Activated T-cell treated with anti-CD3 and anti-CD28 coated beads, Interleukin-2, amount 50 U/mL, for 24 hours (primary cell): ENCODE measurements at regions not wholly inside any gene's neighbourhood (a gene's known extent, or its start where the extent isn't known, plus 50 kb on each side); places are given as distances from the start of the nearest gene placed in this dataset.
"Not testable (repeated sequence)": the region's sequence is repeated elsewhere in the genome, so short reads cannot be mapped to it uniquely, and the experiment has no call there.

Experiments
- DNase-seq: peaks from one replicate; pipeline ENCODE4 v3.0.0-alpha.2; 2020
- H3K27ac Mint-ChIP-seq: 2 replicates; pipeline ENCODE4 v1.8.0; 2020; ENCODE audit warnings: mild to moderate bottlenecking, mixed read lengths
- H3K27me3 Mint-ChIP-seq: 2 replicates; pipeline ENCODE4 v1.8.0; 2020; ENCODE audit warnings: mixed read lengths
- H3K36me3 Mint-ChIP-seq: 2 replicates; pipeline ENCODE4 v1.8.0; 2020; ENCODE audit warnings: low read depth, mixed read lengths
- H3K4me1 Mint-ChIP-seq: 2 replicates; pipeline ENCODE4 v1.8.0; 2020; ENCODE audit warnings: low read depth, mixed read lengths
- H3K4me3 Mint-ChIP-seq: 2 replicates; pipeline ENCODE4 v1.8.0; 2020; ENCODE audit warnings: mild to moderate bottlenecking, moderate library complexity, mixed read lengths
- H3K9me3 Mint-ChIP-seq: 2 replicates; pipeline ENCODE4 v1.8.0; 2020; ENCODE audit warnings: mixed read lengths

DNA sequence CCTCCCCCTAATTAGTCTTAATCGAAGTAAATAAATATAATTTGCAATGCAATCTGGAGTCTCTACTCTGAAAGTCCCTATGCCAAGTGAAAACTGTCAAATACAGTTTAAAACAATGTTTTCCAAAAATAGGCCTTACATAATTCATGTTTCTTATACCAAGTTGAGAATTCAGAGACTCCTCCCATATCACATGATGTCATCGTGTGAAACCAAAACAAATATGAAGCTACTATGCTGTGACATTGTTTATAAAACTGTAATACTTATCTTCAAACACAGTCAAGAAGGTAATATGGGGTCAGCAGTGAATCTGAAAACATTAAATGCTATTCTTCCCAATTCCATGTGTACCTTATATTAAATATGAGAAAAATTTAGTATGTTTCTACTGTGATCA, 940.2 kb upstream of the FANCL start:
- no peak for DNase-seq
- no peaks in the 10 kb centered on the region for H3K27me3 Mint-ChIP-seq
- H3K9me3 Mint-ChIP-seq: no peaks in the 10 kb centered on the region
- no peaks in the 10 kb centered on the region for H3K36me3 Mint-ChIP-seq
- H3K4me3 Mint-ChIP-seq: no peak overlapping the region
- no peaks in the 10 kb centered on the region for H3K4me1 Mint-ChIP-seq
- no peak overlapping the region for H3K27ac Mint-ChIP-seq

DNA sequence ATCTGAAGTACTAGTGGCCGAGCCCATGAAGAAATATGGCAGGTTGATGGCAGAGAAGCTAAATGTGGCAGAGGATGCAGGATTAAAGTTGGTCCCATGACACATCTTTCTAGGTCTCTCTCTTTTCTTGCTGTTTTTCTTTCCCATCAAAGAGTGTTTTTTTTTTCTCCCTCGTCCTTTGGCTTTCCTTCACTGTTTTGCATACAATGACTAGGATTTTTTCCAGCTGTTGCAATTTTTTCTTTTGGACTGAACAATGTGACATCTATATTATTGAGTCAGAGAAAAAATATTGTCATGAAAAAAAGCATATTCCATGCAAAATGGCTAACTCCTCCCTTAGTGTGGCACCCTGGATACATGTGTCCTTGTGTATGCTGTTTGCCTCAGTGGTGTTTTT, 939.5 kb upstream of the FANCL start:
- no peak overlapping the region for H3K27ac Mint-ChIP-seq
- no peaks in the 10 kb centered on the region for H3K27me3 Mint-ChIP-seq
- H3K4me3 Mint-ChIP-seq: no peak overlapping the region
- no peaks in the 10 kb centered on the region for H3K9me3 Mint-ChIP-seq
- DNase-seq: no peak
- H3K4me1 Mint-ChIP-seq: no peaks in the 10 kb centered on the region
- H3K36me3 Mint-ChIP-seq: no peaks in the 10 kb centered on the region

DNA sequence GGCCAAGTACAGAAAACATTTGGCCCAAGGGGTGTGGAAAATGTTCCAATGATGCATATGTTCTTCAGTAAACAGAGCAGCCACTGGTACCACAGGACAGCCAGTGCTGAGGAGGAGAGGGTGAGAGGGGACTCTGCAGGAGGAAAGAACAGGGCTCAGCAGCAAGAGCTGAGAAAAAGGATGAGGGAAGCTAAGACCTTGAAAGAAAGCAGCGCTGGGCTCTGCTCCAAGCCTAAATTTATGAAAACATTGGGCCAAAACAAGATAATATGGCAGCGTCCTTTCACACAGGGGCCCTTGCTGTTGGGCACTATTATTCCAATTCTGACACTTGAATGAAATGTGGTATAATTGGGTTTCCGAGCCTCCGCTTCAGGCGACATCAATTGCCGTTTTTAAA, 939.0 kb upstream of the FANCL start:
- Mint-ChIP-seq H3K27ac (no peak overlapping the region), H3K9me3 (no peaks in the 10 kb centered on the region), H3K36me3 (no peaks in the 10 kb centered on the region), H3K4me1 (no peaks in the 10 kb centered on the region), H3K27me3 (no peaks in the 10 kb centered on the region), H3K4me3 (no peak overlapping the region)
- DNase-seq: no peak

DNA sequence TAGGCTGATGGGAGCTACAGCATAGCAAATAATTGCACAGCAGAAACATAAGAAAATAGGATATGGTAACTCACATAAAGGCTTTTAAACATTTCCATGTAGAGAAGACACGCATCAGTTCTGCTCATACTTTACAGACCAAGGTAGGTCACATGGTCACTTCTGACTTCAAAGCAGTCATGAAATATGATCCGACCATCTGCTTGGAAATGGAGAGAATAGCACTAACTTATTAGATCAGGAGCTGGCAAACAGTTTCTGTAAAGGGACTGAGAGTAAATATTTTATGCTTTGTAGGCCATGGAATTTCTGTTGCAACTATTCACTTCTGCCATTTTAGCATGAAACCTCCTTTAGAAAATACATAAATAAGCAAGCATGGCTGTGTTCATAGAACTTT, 936.6 kb upstream of the FANCL start:
- Mint-ChIP-seq H3K4me3 (no peak overlapping the region), H3K9me3 (no peaks in the 10 kb centered on the region), H3K4me1 (no peaks in the 10 kb centered on the region), H3K27me3 (no peaks in the 10 kb centered on the region), H3K36me3 (no peaks in the 10 kb centered on the region), H3K27ac (no peak overlapping the region)
- DNase-seq: no peak

DNA sequence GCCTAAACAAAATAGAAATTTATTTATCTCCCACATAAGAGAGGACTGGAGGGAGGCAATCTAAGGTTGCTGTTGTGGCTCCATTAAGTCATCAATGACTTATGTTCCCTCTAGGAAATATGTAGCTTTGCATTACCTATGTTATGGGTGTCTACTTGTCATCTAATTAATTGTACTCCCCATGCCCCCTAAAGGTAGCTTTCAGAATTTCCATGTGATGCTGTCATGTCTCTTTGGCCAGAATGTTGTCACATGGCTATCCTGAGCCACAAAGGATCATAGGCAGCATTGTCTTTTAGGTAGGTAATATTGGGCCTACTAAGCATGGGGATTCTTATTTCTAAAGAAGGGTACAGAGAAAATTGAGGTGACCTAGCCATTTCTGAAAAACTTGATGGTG, 935.6 kb upstream of the FANCL start:
- no peaks in the 10 kb centered on the region for H3K4me1 Mint-ChIP-seq

DNA sequence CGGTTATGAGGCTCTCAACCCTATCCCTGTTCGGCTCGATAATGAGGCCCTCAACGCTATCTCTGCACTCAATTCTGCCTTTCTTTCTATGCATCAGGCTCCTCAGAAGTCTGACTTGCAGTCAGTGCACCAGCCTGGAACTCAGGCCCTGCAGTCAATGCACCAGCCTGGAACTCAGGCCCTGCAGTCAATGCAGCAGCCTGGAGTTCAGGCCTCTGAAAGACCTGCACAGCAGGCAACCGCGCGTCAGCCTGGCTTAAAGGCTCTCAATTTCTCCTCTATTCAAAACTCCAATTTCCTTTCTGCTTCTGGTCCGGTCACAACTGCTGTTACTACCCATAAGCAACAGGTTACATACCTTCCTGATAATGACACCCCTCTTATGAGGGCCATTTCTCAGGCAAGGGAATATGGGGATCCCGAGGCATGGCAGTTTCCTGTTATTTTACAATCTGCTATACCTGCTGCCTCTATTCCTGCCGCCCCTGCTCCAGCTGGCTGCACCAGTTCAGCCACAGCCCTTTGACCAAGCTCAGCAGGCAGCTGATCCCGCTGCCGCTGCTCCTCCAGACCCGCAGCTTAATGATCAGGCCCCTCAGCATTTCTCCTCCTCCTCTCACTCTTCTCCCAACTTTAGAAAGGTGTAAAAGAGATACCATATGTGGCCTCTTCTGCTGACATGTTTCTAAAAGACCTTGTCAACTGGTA, 933.6 kb upstream of the FANCL start:
- no peaks in the 10 kb centered on the region for H3K4me1 Mint-ChIP-seq
- H3K4me3 Mint-ChIP-seq: no peak overlapping the region
- no peaks in the 10 kb centered on the region for H3K27me3 Mint-ChIP-seq
- H3K36me3 Mint-ChIP-seq: no peaks in the 10 kb centered on the region
- DNase-seq: no peak
- no peak overlapping the region for H3K27ac Mint-ChIP-seq
- H3K9me3 Mint-ChIP-seq: no peaks in the 10 kb centered on the region

More for the DNA sequence above, 935.6 kb upstream of the FANCL start:
- Mint-ChIP-seq H3K4me3 (no peak overlapping the region), H3K27me3 (no peaks in the 10 kb centered on the region), H3K27ac (no peak overlapping the region), H3K36me3 (no peaks in the 10 kb centered on the region), H3K9me3 (no peaks in the 10 kb centered on the region)
- no peak for DNase-seq

DNA sequence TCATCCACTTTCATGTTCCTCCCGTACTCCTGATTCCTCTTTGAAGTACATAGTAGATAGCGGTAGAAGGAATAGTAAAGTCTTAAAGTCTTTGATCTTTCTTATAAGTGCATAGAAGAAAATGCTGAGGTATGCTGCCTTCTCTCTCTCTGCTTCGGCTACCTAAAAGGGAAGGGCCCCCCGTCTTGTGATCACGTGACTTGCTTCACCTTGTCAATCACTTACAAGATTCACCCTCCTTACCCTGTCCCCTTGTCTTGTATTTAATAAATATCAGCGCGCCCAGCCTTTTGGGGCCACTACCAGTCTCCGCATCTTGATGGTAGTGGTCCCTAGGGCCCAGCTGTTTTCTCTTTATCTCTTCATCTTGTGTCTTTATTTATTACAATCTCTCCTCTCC, 932.2 kb upstream of the FANCL start:
- DNase-seq: no peak
- H3K9me3 Mint-ChIP-seq: no peaks in the 10 kb centered on the region
- H3K4me3 Mint-ChIP-seq: no peak overlapping the region
- H3K36me3 Mint-ChIP-seq: no peaks in the 10 kb centered on the region
- no peaks in the 10 kb centered on the region for H3K27me3 Mint-ChIP-seq
- H3K27ac Mint-ChIP-seq: no peak overlapping the region
- H3K4me1 Mint-ChIP-seq: no peaks in the 10 kb centered on the region

DNA sequence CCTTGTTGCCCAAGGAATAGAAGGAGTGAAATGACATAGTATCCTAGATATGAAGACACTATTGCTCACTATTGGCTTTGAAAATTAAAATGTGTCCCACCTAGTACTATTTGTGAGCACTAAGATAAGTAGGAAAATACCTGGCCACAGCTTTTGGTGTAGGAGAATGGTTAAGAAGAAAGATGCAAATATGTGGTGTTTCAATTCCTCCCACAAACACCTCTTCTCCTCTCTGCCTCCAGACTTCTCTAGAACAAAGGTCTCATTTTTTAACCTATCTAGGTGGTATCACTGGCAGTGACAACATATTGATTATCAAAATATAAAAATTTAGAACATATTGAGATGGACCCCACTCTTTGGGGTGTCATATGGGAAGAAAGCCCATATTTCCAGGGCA, 929.9 kb upstream of the FANCL start:
- H3K36me3 Mint-ChIP-seq: no peaks in the 10 kb centered on the region
- no peaks in the 10 kb centered on the region for H3K9me3 Mint-ChIP-seq
- no peak overlapping the region for H3K27ac Mint-ChIP-seq
- no peak overlapping the region for H3K4me3 Mint-ChIP-seq
- no peaks in the 10 kb centered on the region for H3K27me3 Mint-ChIP-seq
- no peak for DNase-seq
- no peaks in the 10 kb centered on the region for H3K4me1 Mint-ChIP-seq

DNA sequence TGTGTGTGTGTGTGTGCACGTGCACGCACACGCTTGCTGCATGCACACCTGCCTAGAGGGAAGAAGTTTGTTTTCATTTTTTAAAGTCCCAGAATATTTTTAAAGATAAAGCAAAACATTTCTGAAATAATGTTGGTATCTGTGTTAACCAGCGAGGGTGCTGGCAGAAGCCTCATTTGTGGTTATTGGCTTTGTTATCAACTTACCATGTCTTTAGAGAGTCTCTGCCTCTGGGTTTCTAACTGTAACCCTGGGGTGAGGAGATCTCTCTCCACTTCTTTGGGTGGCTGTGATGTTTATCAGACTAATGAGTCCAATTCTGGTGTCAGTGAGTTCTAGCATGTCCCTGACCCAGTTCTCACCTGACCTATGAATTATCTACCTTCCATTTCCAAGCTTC, 927.6 kb upstream of the FANCL start:
- no peak overlapping the region for H3K27ac Mint-ChIP-seq

DNA sequence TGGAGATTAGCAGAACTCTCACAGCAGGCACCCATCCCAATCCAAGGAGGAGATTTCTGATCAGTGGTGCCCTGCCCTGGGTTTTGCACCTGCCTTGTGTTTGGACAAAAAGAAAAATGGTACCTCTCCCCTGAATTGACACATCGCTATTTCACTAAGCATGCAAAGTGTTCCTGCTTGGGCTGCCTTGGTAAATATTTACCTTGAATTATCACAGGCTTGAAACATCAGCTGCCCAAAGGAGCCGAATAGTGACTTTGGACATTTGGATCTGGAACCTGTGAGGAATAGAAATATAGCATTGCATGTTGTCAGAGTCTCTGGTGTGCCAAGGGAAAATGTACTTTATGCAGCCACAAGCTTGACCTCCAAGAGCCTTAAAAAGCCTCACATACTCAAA, 926.4 kb upstream of the FANCL start:
- Mint-ChIP-seq H3K4me1 (no peaks in the 10 kb centered on the region), H3K9me3 (no peaks in the 10 kb centered on the region), H3K36me3 (no peaks in the 10 kb centered on the region), H3K27ac (no peak overlapping the region), H3K4me3 (no peak overlapping the region), H3K27me3 (no peaks in the 10 kb centered on the region)
- DNase-seq: no peak

More for the DNA sequence above, 927.6 kb upstream of the FANCL start:
- DNase-seq: no peak
- no peaks in the 10 kb centered on the region for H3K27me3 Mint-ChIP-seq
- H3K36me3 Mint-ChIP-seq: no peaks in the 10 kb centered on the region
- H3K9me3 Mint-ChIP-seq: no peaks in the 10 kb centered on the region
- H3K4me1 Mint-ChIP-seq: no peaks in the 10 kb centered on the region
- H3K4me3 Mint-ChIP-seq: no peak overlapping the region

DNA sequence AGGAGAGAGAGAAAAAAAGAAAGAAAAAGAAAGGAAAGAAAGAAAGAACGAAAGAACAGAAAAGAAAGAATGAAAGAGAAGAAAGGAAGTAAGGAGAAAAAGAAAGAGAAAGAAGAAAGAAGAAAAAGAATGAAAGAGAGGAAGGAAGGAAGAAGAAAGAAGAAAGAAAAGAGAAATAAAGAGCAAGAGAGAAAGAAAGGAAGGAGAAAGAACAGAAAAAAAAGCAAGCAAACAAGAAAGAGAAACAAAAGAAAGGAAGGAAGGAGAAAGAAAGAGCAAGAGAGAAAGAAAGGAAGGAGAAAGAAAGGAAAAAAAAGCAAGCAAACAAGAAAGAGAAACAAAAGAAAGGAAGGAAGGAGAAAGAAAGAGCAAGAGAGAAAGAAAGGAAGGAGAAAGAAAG, 916.8 kb upstream of the FANCL start:
- H3K36me3 Mint-ChIP-seq, H3K9me3 Mint-ChIP-seq, H3K27ac Mint-ChIP-seq, H3K4me3 Mint-ChIP-seq, H3K4me1 Mint-ChIP-seq, H3K27me3 Mint-ChIP-seq, DNase-seq: not testable (repeated sequence)

DNA sequence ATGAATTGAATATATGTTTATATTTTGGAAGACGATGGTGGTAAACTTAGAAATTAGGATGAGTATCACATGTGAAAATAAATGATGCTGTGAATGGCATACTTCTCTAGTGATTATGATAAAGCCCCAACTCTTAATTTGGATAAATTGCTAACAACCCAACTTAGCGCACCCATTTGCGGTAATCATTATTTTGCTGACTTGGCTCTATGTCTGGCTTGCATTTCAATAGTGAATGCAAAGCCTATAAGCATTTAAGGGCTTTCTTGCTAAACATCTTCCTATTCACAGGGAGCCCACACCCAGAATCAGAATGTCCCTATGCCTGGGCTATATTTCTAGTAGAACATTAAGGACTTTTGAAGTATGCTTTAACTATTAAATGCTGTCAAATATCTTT, 910.7 kb upstream of the FANCL start:
- peaks cover 5% of the 10 kb centered on the region for H3K27me3 Mint-ChIP-seq
- no peak for DNase-seq
- peaks cover 3% of the 10 kb centered on the region for H3K4me1 Mint-ChIP-seq
- no peak overlapping the region for H3K4me3 Mint-ChIP-seq
- no peaks in the 10 kb centered on the region for H3K9me3 Mint-ChIP-seq
- H3K27ac Mint-ChIP-seq: no peak overlapping the region
- no peaks in the 10 kb centered on the region for H3K36me3 Mint-ChIP-seq

DNA sequence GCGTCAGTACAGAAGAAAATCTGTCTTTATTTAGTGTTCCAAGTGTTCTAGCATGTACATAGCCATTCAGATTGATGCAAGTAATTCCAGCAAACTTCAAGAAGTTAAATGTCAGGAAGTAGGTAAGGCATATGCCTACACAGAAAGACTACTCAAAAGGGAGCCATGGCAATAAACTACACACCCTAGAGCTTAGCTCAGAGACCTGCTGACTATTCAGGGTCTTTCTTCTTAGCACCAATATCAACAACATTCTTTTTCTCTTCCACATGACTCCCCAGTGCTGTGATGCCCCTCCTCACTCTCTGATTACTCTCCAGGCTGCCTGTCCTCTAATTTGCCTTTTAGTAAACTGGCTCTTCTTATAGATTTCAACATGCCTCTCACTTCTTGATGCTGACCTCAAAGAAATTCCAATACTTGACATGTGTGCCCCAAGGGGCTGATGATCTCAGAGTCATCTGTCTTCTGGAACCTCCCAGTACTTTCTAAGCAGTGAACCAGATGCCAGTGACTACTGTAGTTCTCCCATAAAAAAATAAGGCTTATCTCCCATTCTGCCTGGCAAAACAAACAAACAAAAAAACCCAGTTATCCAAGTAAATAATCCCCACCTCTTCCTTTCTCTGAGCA, 909.2 kb upstream of the FANCL start:
- Mint-ChIP-seq H3K27ac (no peak overlapping the region), H3K27me3 (no peaks in the 10 kb centered on the region), H3K36me3 (no peaks in the 10 kb centered on the region), H3K9me3 (no peaks in the 10 kb centered on the region), H3K4me1 (peaks cover 3% of the 10 kb centered on the region), H3K4me3 (no peak overlapping the region)
- no peak for DNase-seq

DNA sequence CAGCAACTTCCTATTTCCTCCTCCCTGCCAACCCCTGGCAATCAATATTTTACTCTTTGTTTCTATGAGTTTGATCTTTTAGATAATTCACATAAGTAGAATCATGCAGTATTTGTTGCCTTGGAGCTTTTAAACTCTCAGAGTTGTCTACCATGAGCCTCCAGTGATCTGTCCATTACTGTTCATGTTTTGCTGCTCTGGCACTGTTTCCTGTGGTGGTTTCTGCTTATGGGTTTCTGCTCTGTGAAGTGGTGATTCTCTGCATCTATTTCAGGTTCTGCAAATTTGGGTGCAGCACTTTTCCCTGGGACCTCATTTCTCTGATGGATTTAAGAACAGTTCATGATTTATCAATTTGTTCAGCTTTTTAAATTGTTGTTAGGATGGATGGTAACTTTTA, 908.1 kb upstream of the FANCL start:
- no peaks in the 10 kb centered on the region for H3K27me3 Mint-ChIP-seq
- H3K9me3 Mint-ChIP-seq: no peaks in the 10 kb centered on the region
- H3K27ac Mint-ChIP-seq: no peak overlapping the region
- H3K4me3 Mint-ChIP-seq: no peak overlapping the region
- peaks cover 3% of the 10 kb centered on the region for H3K4me1 Mint-ChIP-seq
- no peaks in the 10 kb centered on the region for H3K36me3 Mint-ChIP-seq
- no peak for DNase-seq

DNA sequence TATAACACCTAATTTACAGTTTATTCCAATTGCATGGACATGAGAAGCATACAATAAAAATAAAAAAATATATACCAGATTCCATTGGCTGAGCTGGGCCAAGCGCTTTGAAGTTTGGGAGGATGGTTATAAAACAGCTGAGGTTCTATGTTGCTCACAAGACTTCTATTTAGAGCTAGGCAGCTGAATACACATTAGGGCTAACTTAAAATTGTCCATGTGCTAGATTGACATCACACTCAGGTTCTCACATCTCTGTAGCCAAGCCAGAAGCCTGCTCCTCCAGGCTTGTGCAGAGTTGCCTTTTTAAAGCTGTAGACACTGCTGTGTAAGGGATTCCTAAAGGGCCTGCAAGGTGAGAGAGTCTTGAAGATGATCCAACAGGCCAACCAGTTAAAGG, 871.1 kb upstream of the FANCL start:
- no peaks in the 10 kb centered on the region for H3K36me3 Mint-ChIP-seq
- no peaks in the 10 kb centered on the region for H3K4me1 Mint-ChIP-seq
- no peak overlapping the region for H3K4me3 Mint-ChIP-seq
- H3K27ac Mint-ChIP-seq: no peak overlapping the region
- peaks cover 5% of the 10 kb centered on the region for H3K9me3 Mint-ChIP-seq
- no peak for DNase-seq
- no peaks in the 10 kb centered on the region for H3K27me3 Mint-ChIP-seq

DNA sequence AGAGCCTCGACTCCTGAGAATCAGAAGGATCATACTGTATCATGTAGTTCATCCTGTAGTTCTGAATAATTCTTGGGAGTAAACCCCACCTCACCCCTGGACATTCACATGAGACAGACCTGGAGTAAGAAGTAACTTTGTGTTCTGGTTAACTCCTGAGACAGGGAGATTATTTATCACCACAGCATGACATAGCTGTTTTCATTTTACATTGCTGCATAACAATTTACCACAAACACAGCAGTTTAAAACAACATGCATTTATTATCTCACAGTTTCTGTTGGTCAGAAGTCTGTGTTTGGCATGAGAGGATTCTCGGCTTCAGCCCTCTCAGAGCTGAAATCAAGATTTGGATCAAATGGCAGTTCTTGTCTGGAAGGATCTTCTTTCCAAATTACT, 855.8 kb upstream of the FANCL start:
- DNase-seq: no peak
- Mint-ChIP-seq H3K9me3 (peaks cover 17% of the 10 kb centered on the region), H3K27me3 (no peaks in the 10 kb centered on the region), H3K27ac (no peak overlapping the region), H3K4me3 (no peak overlapping the region), H3K36me3 (no peaks in the 10 kb centered on the region), H3K4me1 (no peaks in the 10 kb centered on the region)
